Fibroblast of villous mesenchyme (primary cell): ENCODE measurements at regions not wholly inside any gene's neighbourhood (a gene's known extent, or its start where the extent isn't known, plus 50 kb on each side); places are given as distances from the start of the nearest gene placed in this dataset.

Experiments
- DNase-seq: peaks from one replicate; pipeline ENCODE4 v3.0.0-alpha.2; 2010; ENCODE audit warnings: low read depth
- H3K4me3 ChIP-seq: 2 replicates; pipeline ENCODE4 v1.5.1; 2011; ENCODE audit warnings: low read depth, mild to moderate bottlenecking, low read length
- CTCF ChIP-seq: IDR thresholded peaks from 2 replicates; pipeline ENCODE4 v1.5.1; 2012; ENCODE audit warnings: low read depth, mild to moderate bottlenecking, low read length; ENCODE audit not compliant: insufficient read depth

- DNase-seq: no peak
Measured at GRCh38 chr15:81469154-81469553, 95.1 kb upstream of the TMC3 start.

GRCh38 chr15:81466741-81467140 lies 92.7 kb upstream of the TMC3 start:
- TF ChIP-seq CTCF: no peak
- no peak for DNase-seq
- no peak overlapping the region for H3K4me3 ChIP-seq

More at GRCh38 chr15:81469154-81469553, 95.1 kb upstream of the TMC3 start:
- TF ChIP-seq CTCF: no peak
- H3K4me3 ChIP-seq: no peak overlapping the region

- peak; percentile 34 for DNase-seq
- no peak overlapping the region for H3K4me3 ChIP-seq
- no peak for TF ChIP-seq CTCF
Measured at GRCh38 chr15:81454024-81454423, 80.0 kb upstream of the TMC3 start.

GRCh38 chr15:81450721-81451120 lies 76.7 kb upstream of the TMC3 start:
- no peak for TF ChIP-seq CTCF
- DNase-seq: no peak

GRCh38 chr15:81449836-81450474 lies 75.9 kb upstream of the TMC3 start:
- DNase-seq: no peak
- no peak for TF ChIP-seq CTCF
- H3K4me3 ChIP-seq: no peak overlapping the region

More at GRCh38 chr15:81450721-81451120, 76.7 kb upstream of the TMC3 start:
- no peak overlapping the region for H3K4me3 ChIP-seq

GRCh38 chr15:81443040-81443820 lies 69.2 kb upstream of the TMC3 start:
- no peak for DNase-seq
- TF ChIP-seq CTCF: no peak
- no peak overlapping the region for H3K4me3 ChIP-seq
